ENCODE measurements at regions not wholly inside any gene's neighbourhood (a gene's known extent, or its start where the extent isn't known, plus 50 kb on each side); places are given as distances from the start of the nearest gene placed in this dataset.

DNA sequence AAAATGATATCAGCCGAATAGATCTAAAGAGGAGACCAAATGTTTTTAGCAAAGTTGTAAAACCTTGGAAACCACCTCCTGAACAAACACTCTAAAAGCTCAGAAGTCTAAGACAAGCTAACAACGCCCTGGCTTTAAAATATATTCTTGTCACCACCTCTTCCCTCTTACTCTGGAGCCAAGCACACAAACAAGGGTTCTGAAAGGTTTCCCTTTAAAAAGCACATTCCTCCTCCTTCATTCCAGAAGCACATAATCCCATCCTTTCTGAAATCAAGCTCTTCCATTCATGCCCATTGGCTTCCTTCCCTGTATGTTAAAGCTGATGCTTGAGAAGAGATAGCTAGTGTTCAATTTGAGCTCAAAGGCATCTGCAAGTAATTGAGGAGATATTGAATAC, 382.0 kb downstream of the LNPK start:
- TF ChIP-seq YY1 (IDR thresholded peaks at IDR 0.05; ENCODE audit: low read depth) (no peak), ZBTB7A (IDR thresholded peaks at IDR 0.05; ENCODE audit: low read depth) (no peak), EGR1 (IDR thresholded peaks at IDR 0.05) (no peak), FOXM1 (IDR thresholded peaks at IDR 0.05; ENCODE audit: borderline replicate concordance, low read depth) (no peak), CREB1 (IDR thresholded peaks at IDR 0.05; ENCODE audit: low read depth) (no peak), EP300 (IDR thresholded peaks at IDR 0.05; ENCODE audit: borderline replicate concordance) (no peak), TCF12 (IDR thresholded peaks at IDR 0.05; ENCODE audit: low read depth) (no peak)
- TF ChIP-seq, protein P1, sequence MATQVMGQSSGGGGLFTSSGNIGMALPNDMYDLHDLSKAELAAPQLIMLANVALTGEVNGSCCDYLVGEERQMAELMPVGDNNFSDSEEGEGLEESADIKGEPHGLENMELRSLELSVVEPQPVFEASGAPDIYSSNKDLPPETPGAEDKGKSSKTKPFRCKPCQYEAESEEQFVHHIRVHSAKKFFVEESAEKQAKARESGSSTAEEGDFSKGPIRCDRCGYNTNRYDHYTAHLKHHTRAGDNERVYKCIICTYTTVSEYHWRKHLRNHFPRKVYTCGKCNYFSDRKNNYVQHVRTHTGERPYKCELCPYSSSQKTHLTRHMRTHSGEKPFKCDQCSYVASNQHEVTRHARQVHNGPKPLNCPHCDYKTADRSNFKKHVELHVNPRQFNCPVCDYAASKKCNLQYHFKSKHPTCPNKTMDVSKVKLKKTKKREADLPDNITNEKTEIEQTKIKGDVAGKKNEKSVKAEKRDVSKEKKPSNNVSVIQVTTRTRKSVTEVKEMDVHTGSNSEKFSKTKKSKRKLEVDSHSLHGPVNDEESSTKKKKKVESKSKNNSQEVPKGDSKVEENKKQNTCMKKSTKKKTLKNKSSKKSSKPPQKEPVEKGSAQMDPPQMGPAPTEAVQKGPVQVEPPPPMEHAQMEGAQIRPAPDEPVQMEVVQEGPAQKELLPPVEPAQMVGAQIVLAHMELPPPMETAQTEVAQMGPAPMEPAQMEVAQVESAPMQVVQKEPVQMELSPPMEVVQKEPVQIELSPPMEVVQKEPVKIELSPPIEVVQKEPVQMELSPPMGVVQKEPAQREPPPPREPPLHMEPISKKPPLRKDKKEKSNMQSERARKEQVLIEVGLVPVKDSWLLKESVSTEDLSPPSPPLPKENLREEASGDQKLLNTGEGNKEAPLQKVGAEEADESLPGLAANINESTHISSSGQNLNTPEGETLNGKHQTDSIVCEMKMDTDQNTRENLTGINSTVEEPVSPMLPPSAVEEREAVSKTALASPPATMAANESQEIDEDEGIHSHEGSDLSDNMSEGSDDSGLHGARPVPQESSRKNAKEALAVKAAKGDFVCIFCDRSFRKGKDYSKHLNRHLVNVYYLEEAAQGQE (IDR thresholded peaks at IDR 0.05; ENCODE audit: low read depth), result no peak
- TF ChIP-seq, protein P2, sequence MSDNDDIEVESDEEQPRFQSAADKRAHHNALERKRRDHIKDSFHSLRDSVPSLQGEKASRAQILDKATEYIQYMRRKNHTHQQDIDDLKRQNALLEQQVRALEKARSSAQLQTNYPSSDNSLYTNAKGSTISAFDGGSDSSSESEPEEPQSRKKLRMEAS (IDR thresholded peaks at IDR 0.05), result no peak

DNA sequence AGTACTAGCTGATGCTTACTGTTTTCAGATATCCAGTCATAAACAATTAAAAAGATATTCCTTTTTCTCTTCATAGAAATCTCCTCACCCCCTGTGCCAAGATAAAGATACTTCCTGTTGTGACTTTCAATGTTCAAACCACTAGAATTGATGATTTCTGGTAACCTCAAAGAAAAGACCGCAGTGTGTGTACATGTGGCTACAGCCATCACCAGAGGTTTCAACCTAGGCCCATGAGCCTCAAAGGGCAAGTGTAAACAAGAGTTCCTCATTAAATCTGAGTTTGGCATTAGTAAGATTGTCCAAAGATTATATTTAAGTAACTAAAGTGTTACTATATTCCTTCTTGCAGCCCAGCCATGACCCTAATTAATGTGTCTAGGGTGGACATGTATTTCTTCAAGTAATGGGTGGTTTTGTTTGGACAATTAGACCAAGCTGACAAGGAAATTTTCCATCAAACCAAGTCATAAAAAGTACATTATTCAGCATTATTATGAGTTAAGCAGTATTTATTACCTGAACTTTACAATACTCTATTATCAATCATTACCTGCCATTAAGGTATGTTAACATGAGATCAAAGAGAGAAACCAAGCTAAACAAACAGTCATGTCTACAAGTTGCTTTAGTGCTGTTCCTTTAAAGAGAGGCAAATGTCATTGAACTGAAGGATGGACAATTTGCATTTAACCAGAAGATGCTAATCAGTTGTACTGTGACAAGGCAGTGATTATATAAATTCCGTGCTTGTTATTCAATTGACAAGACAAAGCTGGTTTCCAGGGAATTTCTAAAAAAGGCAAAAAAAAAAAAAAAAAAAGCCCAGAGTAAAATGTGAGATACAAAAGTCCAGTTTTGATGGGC, 382.7 kb downstream of the LNPK start:
- TF ChIP-seq ZBTB7A (IDR thresholded peaks at IDR 0.05; ENCODE audit: low read depth) (no peak), EGR1 (IDR thresholded peaks at IDR 0.05) (no peak), EP300 (IDR thresholded peaks at IDR 0.05; ENCODE audit: borderline replicate concordance) (no peak), NFIC (IDR thresholded peaks at IDR 0.05) (no peak), RAD21 (IDR thresholded peaks at IDR 0.05; ENCODE audit: low read depth) (no peak), TEAD4 (IDR thresholded peaks at IDR 0.05) (no peak), YY1 (IDR thresholded peaks at IDR 0.05; ENCODE audit: low read depth) (no peak)
- TF ChIP-seq, protein P3, sequence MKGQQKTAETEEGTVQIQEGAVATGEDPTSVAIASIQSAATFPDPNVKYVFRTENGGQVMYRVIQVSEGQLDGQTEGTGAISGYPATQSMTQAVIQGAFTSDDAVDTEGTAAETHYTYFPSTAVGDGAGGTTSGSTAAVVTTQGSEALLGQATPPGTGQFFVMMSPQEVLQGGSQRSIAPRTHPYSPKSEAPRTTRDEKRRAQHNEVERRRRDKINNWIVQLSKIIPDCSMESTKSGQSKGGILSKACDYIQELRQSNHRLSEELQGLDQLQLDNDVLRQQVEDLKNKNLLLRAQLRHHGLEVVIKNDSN (IDR thresholded peaks at IDR 0.05), result no peak
- TF ChIP-seq, protein P1 (IDR thresholded peaks at IDR 0.05; ENCODE audit: low read depth), result no peak

DNA sequence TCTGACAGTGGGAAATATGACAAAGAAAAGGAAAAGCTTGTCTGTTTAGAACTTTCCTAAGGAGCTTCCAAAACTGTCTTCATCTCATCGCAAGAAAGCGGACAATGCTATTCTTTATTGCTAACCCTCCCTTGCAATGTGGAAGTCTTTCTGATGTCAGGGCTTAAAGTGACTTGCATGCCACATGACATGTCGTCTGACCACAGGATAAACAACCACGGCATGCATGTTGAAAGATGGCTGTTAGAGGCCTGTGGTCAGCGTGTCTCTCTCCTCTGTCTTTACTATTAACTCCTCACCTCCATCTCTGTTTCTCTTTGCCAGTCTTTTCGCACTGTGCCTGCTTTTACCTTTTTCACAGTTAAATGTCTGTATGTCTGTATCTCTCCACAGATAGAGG, 389.8 kb downstream of the LNPK start:
- TF ChIP-seq FOXM1 (IDR thresholded peaks at IDR 0.05; ENCODE audit: borderline replicate concordance, low read depth) (no peak), EP300 (IDR thresholded peaks at IDR 0.05; ENCODE audit: borderline replicate concordance) (no peak), NFIC (IDR thresholded peaks at IDR 0.05) (no peak), TCF12 (IDR thresholded peaks at IDR 0.05; ENCODE audit: low read depth) (no peak), EGR1 (IDR thresholded peaks at IDR 0.05) (no peak), RAD21 (IDR thresholded peaks at IDR 0.05; ENCODE audit: low read depth) (no peak), CEBPB (IDR thresholded peaks at IDR 0.05) (no peak), TAF1 (IDR thresholded peaks at IDR 0.05; ENCODE audit: low read depth) (no peak), ZBTB7A (IDR thresholded peaks at IDR 0.05; ENCODE audit: low read depth) (no peak), YY1 (IDR thresholded peaks at IDR 0.05; ENCODE audit: low read depth) (no peak), CREB1 (IDR thresholded peaks at IDR 0.05; ENCODE audit: low read depth) (no peak), TEAD4 (IDR thresholded peaks at IDR 0.05) (no peak)
- TF ChIP-seq, protein P1 (IDR thresholded peaks at IDR 0.05; ENCODE audit: low read depth), result no peak
- TF ChIP-seq, protein P3 (IDR thresholded peaks at IDR 0.05), result no peak

DNA sequence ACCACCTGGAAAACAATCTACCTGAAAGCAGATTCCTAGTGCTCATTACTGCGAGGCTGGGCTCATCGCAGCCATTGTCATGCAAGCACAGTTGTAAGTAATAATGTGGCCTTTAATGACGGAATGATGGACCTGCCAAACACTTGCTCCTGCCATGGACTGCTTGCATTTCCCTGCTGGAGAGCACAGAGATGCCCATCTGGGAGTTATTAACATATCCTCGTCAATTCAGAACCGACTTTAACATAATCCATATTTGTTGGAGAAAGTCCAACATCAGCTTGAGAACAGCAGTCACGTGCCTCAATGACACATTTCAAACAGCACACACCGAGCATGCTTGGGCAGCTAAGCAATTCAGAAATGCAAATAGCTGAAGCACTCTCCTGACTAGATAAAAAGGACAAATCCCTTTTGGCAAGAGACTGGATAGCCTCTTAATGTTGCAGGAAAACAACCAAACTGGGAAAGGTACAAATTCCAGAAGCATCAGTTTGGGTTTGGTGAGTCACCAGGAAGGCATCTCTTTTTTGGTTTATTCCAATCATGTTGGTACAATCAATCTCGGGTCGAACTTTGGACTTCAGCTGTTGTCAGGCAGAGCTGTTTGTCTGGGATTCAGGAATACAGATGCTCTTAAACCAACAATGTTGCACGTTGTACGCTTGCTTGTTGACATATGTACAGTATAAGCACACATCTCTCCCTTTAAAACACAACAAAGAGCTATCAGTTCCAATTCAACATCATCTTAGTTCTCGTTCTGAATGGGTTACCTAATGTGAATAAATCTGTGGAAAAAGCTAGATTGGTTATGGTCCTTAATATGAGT, 395.8 kb downstream of the LNPK start:
- TF ChIP-seq, protein P3 (IDR thresholded peaks at IDR 0.05), result no peak
- no peak for TF ChIP-seq YY1 (IDR thresholded peaks at IDR 0.05; ENCODE audit: low read depth)
- no peak for TF ChIP-seq TAF1 (IDR thresholded peaks at IDR 0.05; ENCODE audit: low read depth)
- no peak for TF ChIP-seq TEAD4 (IDR thresholded peaks at IDR 0.05)
- TF ChIP-seq ZBTB7A (IDR thresholded peaks at IDR 0.05; ENCODE audit: low read depth), result no peak
- no peak for TF ChIP-seq CEBPB (IDR thresholded peaks at IDR 0.05)
- TF ChIP-seq EP300 (IDR thresholded peaks at IDR 0.05; ENCODE audit: borderline replicate concordance), result no peak
- no peak for TF ChIP-seq CREB1 (IDR thresholded peaks at IDR 0.05; ENCODE audit: low read depth)
